ENCODE measurements at regions not wholly inside any gene's neighbourhood (a gene's known extent, or its start where the extent isn't known, plus 50 kb on each side); places are given as distances from the start of the nearest gene placed in this dataset.

- Histone ChIP-seq H3K9me3 (no peaks in the 10 kb centered on the region), H3K27ac (no peak overlapping the region), H3K4me3 (no peak overlapping the region), H3K36me3 (replicated peaks in 1 of 2; ENCODE audit: insufficient read depth in 1 of 2, low read depth in 2 of 2) (no peaks in the 10 kb centered on the region), H3K27me3 (no peaks in the 10 kb centered on the region), H3K4me1 (no peaks in the 10 kb centered on the region)
- DNase-seq (no peak), ATAC-seq (no peak)
- intact Hi-C loops (cut with DNase I): no loop called here
- 73 to 87% methylated on average over 2 of the region's 2 CpGs for WGBS, 2 donors
- TF ChIP-seq, protein P1, sequence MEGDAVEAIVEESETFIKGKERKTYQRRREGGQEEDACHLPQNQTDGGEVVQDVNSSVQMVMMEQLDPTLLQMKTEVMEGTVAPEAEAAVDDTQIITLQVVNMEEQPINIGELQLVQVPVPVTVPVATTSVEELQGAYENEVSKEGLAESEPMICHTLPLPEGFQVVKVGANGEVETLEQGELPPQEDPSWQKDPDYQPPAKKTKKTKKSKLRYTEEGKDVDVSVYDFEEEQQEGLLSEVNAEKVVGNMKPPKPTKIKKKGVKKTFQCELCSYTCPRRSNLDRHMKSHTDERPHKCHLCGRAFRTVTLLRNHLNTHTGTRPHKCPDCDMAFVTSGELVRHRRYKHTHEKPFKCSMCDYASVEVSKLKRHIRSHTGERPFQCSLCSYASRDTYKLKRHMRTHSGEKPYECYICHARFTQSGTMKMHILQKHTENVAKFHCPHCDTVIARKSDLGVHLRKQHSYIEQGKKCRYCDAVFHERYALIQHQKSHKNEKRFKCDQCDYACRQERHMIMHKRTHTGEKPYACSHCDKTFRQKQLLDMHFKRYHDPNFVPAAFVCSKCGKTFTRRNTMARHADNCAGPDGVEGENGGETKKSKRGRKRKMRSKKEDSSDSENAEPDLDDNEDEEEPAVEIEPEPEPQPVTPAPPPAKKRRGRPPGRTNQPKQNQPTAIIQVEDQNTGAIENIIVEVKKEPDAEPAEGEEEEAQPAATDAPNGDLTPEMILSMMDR (IDR thresholded peaks at IDR 0.05): no peak
These were observed 1355.5 kb downstream of the MAT2B start for GRCh38 chr5:164860896-164861295.

- Histone ChIP-seq H3K36me3 (replicated peaks in 1 of 2; ENCODE audit: insufficient read depth in 1 of 2, low read depth in 2 of 2) (no peaks in the 10 kb centered on the region), H3K27me3 (no peaks in the 10 kb centered on the region), H3K27ac (no peak overlapping the region), H3K4me3 (no peak overlapping the region), H3K4me1 (no peaks in the 10 kb centered on the region), H3K9me3 (no peaks in the 10 kb centered on the region)
- ATAC-seq (no peak), DNase-seq (no peak)
- 44 to 55% methylated on average over 1 of the region's 1 CpG for WGBS, 2 donors
- TF ChIP-seq, protein P1 (IDR thresholded peaks at IDR 0.05): no peak
- TF ChIP-seq POLR2A (IDR thresholded peaks at IDR 0.05): no peak
- intact Hi-C loops (cut with DNase I): no loop called here
These were observed 1356.2 kb downstream of the MAT2B start for GRCh38 chr5:164861610-164862009.

DNA sequence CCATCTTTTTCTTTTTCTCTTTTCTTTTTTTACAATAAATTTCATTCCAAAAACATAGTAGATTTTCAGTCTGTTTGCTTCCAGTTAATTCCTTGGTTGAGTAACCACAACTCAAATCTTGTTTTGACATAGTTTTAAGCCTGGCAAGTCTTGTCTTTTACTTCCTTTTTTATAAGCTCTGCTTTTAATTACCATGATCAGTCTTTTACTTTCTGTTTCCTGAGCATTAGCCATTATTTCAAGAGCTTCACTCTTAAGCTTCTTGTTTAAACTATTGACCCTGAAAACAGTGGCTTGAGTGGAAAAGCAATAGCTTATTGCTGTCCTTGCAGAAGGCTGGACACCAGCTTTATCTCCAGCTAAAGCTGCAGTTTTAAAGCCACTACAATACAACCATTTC lies 1363.3 kb downstream of the MAT2B start:
- no peak overlapping the region for H3K27ac ChIP-seq
- no peaks in the 10 kb centered on the region for H3K36me3 ChIP-seq (replicated peaks in 1 of 2; ENCODE audit: insufficient read depth in 1 of 2, low read depth in 2 of 2)
- H3K27me3 ChIP-seq: no peaks in the 10 kb centered on the region
- H3K4me1 ChIP-seq: no peaks in the 10 kb centered on the region
- no peaks in the 10 kb centered on the region for H3K9me3 ChIP-seq
- no peak overlapping the region for H3K4me3 ChIP-seq
- TF ChIP-seq, protein P1 (IDR thresholded peaks at IDR 0.05): no peak
- TF ChIP-seq POLR2A (IDR thresholded peaks at IDR 0.05): no peak
- ATAC-seq: no peak
- no peak for DNase-seq
- intact Hi-C loops (cut with DNase I): no loop called here

GRCh38 chr5:164869325-164869724 lies 1363.9 kb downstream of the MAT2B start:
- no peak for ATAC-seq
- no peaks in the 10 kb centered on the region for H3K9me3 ChIP-seq
- WGBS, 2 donors: 73 to 89% methylated on average over 4 of the region's 4 CpGs
- H3K27me3 ChIP-seq: no peaks in the 10 kb centered on the region
- DNase-seq: no peak
- no peaks in the 10 kb centered on the region for H3K36me3 ChIP-seq (replicated peaks in 1 of 2; ENCODE audit: insufficient read depth in 1 of 2, low read depth in 2 of 2)
- TF ChIP-seq, protein P1 (IDR thresholded peaks at IDR 0.05): no peak
- TF ChIP-seq POLR2A (IDR thresholded peaks at IDR 0.05): no peak
- no peaks in the 10 kb centered on the region for H3K4me1 ChIP-seq
- no peak overlapping the region for H3K4me3 ChIP-seq
- H3K27ac ChIP-seq: no peak overlapping the region
- intact Hi-C loops (cut with DNase I): no loop called here

- Histone ChIP-seq H3K4me3 (no peak overlapping the region), H3K9me3 (no peaks in the 10 kb centered on the region), H3K4me1 (no peaks in the 10 kb centered on the region), H3K27ac (no peak overlapping the region), H3K27me3 (no peaks in the 10 kb centered on the region), H3K36me3 (replicated peaks in 1 of 2; ENCODE audit: insufficient read depth in 1 of 2, low read depth in 2 of 2) (no peaks in the 10 kb centered on the region)
- ATAC-seq: no peak
- TF ChIP-seq POLR2A (IDR thresholded peaks at IDR 0.05): no peak
- TF ChIP-seq, protein P1 (IDR thresholded peaks at IDR 0.05): no peak
- intact Hi-C loops (cut with DNase I): no loop called here
- 29 to 40% methylated on average over 1 of the region's 1 CpG for WGBS, 2 donors
- DNase-seq: no peak
These were observed 1371.4 kb downstream of the MAT2B start for GRCh38 chr5:164876793-164877192.
